Spleen (tissue), 11 donors: ENCODE measurements at regions not wholly inside any gene's neighbourhood (a gene's known extent, or its start where the extent isn't known, plus 50 kb on each side); places are given as distances from the start of the nearest gene placed in this dataset.
"Not testable (repeated sequence)": the region's sequence is repeated elsewhere in the genome, so short reads cannot be mapped to it uniquely, and the experiment has no call there.

Experiments
- DNase-seq: peaks from one replicate; pipeline ENCODE4 v3.0.0-alpha.2; 2020
- H3K27ac ChIP-seq, 8 donors: fragments of 200-600 bp; sonication (generic) in 7 of 8; 1 replicate in 4 of 8; 2 replicates in 4 of 8; pipeline versions ENCODE4 v1.5.0 to v1.8.0; 2016 to 2021; ENCODE audit warnings: inconsistent platforms in 4 of 8, mild to moderate bottlenecking in 4 of 8, moderate library complexity in 1 of 8
- H3K27me3 ChIP-seq, 7 donors: fragments of 200-600 bp; sonication (generic) in 6 of 7; replicated peaks in 1 of 7; 1 replicate in 4 of 7; 2 replicates in 3 of 7; pipeline versions ENCODE4 v1.5.0 to v1.8.0; 2016 to 2021; ENCODE audit warnings: inconsistent platforms in 3 of 7, mild to moderate bottlenecking in 1 of 7
- H3K36me3 ChIP-seq, 6 donors: fragments of 200-600 bp; sonication (generic) in 5 of 6; 1 replicate in 4 of 6; 2 replicates in 2 of 6; pipeline versions ENCODE4 v1.5.0 to v1.8.0; 2016 to 2021; ENCODE audit warnings: inconsistent platforms in 2 of 6
- H3K4me1 ChIP-seq, 6 donors: fragments of 200-600 bp; sonication (generic) in 5 of 6; 1 replicate in 3 of 6; 2 replicates in 3 of 6; pipeline versions ENCODE4 v1.5.0 to v1.8.0; 2016 to 2021; ENCODE audit warnings: inconsistent platforms in 3 of 6
- H3K4me3 ChIP-seq, 8 donors: fragments of 200-600 bp; sonication (generic) in 7 of 8; 1 replicate in 4 of 8; 2 replicates in 4 of 8; pipeline versions ENCODE4 v1.5.0 to v1.8.0; 2016 to 2021; ENCODE audit warnings: inconsistent platforms in 4 of 8, mild to moderate bottlenecking in 4 of 8, moderate library complexity in 2 of 8
- H3K9me3 ChIP-seq, 8 donors: fragments of 200-600 bp; sonication (generic) in 7 of 8; 1 replicate in 4 of 8; 2 replicates in 4 of 8; pipeline versions ENCODE4 v1.5.0 to v1.8.0; 2016 to 2021; ENCODE audit warnings: inconsistent platforms in 4 of 8
- CTCF ChIP-seq, 11 experiments: fragments of 200-600 bp in 7 of 11; fragments of 450-650 bp in 4 of 11; sonication (generic) in 4 of 11; IDR thresholded peaks in 8 of 11; conservative IDR thresholded peaks in 3 of 11; 1 replicate in 7 of 11; 2 replicates in 4 of 11; pipeline versions ENCODE4 v1.4.0 to v1.8.0; 2016 to 2021; ENCODE audit warnings: antibody characterized with exemption in 11 of 11, inconsistent platforms in 4 of 11, mild to moderate bottlenecking in 1 of 11
- POLR2A ChIP-seq, 3 donors: fragments of 450-650 bp; IDR thresholded peaks; one replicate each; pipeline ENCODE4 v1.5.1; 2017; ENCODE audit warnings: antibody characterized with exemption in 3 of 3, mild to moderate bottlenecking in 1 of 3
- POLR2AphosphoS5 ChIP-seq, 3 donors: sonication (generic); formaldehyde crosslinking; IDR thresholded peaks; one replicate each; pipeline ENCODE4 v1.5.1; 2017; ENCODE audit warnings: antibody characterized with exemption in 3 of 3
- WGBS, 5 donors: extraction: QIAGEN DNeasy Blood & Tissue Kit in 3 of 5; methylation state at CpG; one replicate each; pipeline versions ENCODE4 v1.1.5 to v1.1.7; 2013 to 2018; 5-methylcytosine and 5-hydroxymethylcytosine counted together
- intact Hi-C: fragments of 100-400 bp; cut with DNase I; formaldehyde crosslinking; loops from one replicate; pipeline ENCODE4 v1.15.0; 2023; ENCODE audit warnings: low total_unique reads
- donor health status: healthy with polysubstance abuse.
- donor health status: DM: no; HTN: no; CAD: no; lungs with moderate emphysema.
- donor health status: DM: no; HTN: no; CAD: no.
- donor health status: Bipolar disorder and iron deficiency.
- donor health status: healthy.
- donor health status: DM: no; HTN: no; CAD: no.
- donor health status: DM: yes; HTN: yes; CAD: no.

DNA sequence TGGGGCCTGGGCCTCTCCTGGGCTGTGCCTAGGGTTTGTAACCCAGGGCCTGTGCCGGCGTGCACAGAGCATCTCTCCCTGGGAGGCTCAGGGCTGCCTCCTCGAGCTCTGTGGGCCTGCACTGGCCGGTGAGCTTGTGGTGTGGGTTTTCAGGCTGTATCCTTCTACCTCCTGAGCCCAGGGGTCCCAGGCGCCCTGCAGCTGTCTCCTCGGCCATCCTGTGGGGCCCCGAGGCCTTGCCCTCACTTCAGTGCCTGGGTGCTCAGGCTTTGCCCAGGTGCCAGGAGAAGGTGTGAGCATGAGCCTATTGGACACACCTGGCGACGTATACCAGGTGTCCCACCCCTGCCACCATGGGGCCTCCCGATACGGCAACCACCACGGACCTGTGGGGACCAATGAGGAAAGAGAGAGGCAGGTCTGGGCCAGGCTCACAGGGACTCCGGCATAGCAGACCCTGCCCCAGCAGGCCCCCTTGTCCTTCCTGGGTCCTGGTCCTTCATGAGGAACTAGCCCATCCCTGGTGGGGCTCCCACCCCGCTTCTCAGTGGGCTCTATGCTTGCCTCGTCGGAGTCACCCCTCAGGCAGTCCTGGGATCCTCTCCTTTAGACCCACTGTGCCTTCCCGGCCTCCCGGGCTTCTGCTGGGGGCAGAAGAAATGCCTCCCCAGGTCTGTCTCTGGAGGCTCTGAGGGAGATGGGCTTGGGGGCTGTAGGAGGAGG lies 400.2 kb downstream of the TMEM121 start:
- intact Hi-C loops, result no loop called here
- TF ChIP-seq CTCF (IDR thresholded peaks at IDR 0.05 in 8 of 11, conservative IDR thresholded peaks at IDR 0.05 in 3 of 11) (no peak), POLR2A (IDR thresholded peaks at IDR 0.05) (no peak), POLR2AphosphoS5 (IDR thresholded peaks at IDR 0.05) (peak in 2 of 3 donors; percentile 16 to 49)
- H3K4me1 ChIP-seq, result no peaks in the 10 kb centered on the region
- 68 to 84% (median 74%) methylated on average over 10 to 18 of the region's 18 CpGs for WGBS, 5 donors
- H3K4me3 ChIP-seq, result no peak overlapping the region
- peaks cover 0 to 18% (median 0%) of the 10 kb centered on the region in 8 donors for H3K9me3 ChIP-seq
- peaks cover 0 to 19% (median 0%) of the 10 kb centered on the region in 7 donors for H3K27me3 ChIP-seq
- H3K27ac ChIP-seq, result no peak overlapping the region
- peak; percentile 73 for DNase-seq
- H3K36me3 ChIP-seq, result no peaks in the 10 kb centered on the region

- no peaks in the 10 kb centered on the region for H3K4me1 ChIP-seq
- intact Hi-C loops, result no loop called here
- H3K27me3 ChIP-seq, result peaks cover 0 to 25% (median 0%) of the 10 kb centered on the region in 7 donors
- peaks cover 0 to 12% (median 0%) of the 10 kb centered on the region in 8 donors for H3K9me3 ChIP-seq
- H3K27ac ChIP-seq, result no peak overlapping the region
- peak; percentile 67 for DNase-seq
- H3K4me3 ChIP-seq, result no peak overlapping the region
- TF ChIP-seq POLR2A (IDR thresholded peaks at IDR 0.05), result no peak
- TF ChIP-seq POLR2AphosphoS5 (IDR thresholded peaks at IDR 0.05), result peak in 1 of 3 donors; percentile 37
- no peaks in the 10 kb centered on the region for H3K36me3 ChIP-seq
- WGBS, 5 donors, result 35 to 76% (median 63%) methylated on average over 8 to 25 of the region's 25 CpGs
Measured at GRCh38 chr14:105927096-105928060, 401.0 kb downstream of the TMEM121 start.

GRCh38 chr14:105928171-105929111 lies 402.1 kb downstream of the TMEM121 start:
- H3K27me3 ChIP-seq, result peaks cover 0 to 25% (median 0%) of the 10 kb centered on the region in 7 donors
- H3K36me3 ChIP-seq, H3K9me3 ChIP-seq, H3K4me3 ChIP-seq, H3K4me1 ChIP-seq, intact Hi-C loops, H3K27ac ChIP-seq: not testable (repeated sequence)
- peak; percentile 76 for DNase-seq
- 29 to 61% (median 34%) methylated on average over 7 to 23 of the region's 23 CpGs for WGBS, 5 donors
- TF ChIP-seq POLR2AphosphoS5 (IDR thresholded peaks at IDR 0.05), result peak; percentile 50 to 67 (median 53)

- Histone ChIP-seq H3K9me3 (no peaks in the 10 kb centered on the region), H3K27ac (no peak overlapping the region), H3K4me3 (no peak overlapping the region), H3K36me3 (no peaks in the 10 kb centered on the region), H3K4me1 (no peaks in the 10 kb centered on the region), H3K27me3 (peaks cover 0 to 25% (median 0%) of the 10 kb centered on the region in 7 donors)
- 59 to 76% (median 62%) methylated on average over 3 to 14 of the region's 14 CpGs for whole genome bisulfite sequencing, 5 donors
- TF ChIP-seq CTCF (IDR thresholded peaks at IDR 0.05 in 8 of 11, conservative IDR thresholded peaks at IDR 0.05 in 3 of 11) (no peak), POLR2AphosphoS5 (IDR thresholded peaks at IDR 0.05) (peak; percentile 17 to 59 (median 52)), POLR2A (IDR thresholded peaks at IDR 0.05) (no peak)
- DNase-seq, result peak; percentile 75
- intact Hi-C loops, result loop anchor here (10.0 kb wide), 1 partner anchor 245 kb away; no protein-coding TSS in a partner anchor
Measured at GRCh38 chr14:105929327-105930081, 403.1 kb downstream of the TMEM121 start.
